Activated CD4-positive, alpha-beta T cell treated with anti-CD3 and anti-CD28 coated beads, Interleukin-2, Interleukin-4, amounts not matched to agents 100 ng/mL and 50 ng/mL, durations not matched to agents 16 hours and 8 hours (primary cell): ENCODE measurements at regions not wholly inside any gene's neighbourhood (a gene's known extent, or its start where the extent isn't known, plus 50 kb on each side); places are given as distances from the start of the nearest gene placed in this dataset.

ENCODE experiments used
- DNase-seq: peaks from one replicate; pipeline ENCODE4 v3.0.0-alpha.2; 2020; ENCODE audit warnings: low spot score

DNA sequence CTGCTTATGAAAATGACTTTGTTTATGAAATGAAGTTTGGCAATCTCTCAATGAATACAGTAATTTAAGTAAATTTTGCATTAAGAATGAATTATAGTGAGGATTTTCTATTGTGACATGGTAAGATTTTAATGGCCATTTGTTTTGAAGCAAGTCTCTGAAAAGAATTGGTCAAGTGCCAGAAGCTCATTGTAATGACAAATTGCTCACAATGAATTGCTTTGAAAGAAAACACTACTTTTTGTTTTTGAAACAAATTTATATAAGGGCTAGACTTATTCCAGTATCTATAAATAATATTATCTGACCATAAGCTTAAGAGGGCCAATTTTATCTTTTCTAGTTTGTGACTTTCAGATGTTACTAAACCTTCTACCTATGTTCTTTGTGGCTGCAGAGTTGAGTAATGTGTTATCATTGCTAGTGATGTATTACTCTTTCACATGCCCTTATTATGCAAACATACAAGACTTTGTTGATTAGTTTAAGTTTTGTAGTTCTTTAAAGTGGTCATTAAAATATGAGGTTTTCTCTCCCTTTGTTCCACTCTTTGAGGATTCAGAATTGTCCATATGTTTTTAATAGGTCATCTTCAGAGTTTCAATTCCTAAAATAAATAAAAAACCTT lies 93.0 kb upstream of the ZNF608 start:
- no peak for DNase-seq

DNA sequence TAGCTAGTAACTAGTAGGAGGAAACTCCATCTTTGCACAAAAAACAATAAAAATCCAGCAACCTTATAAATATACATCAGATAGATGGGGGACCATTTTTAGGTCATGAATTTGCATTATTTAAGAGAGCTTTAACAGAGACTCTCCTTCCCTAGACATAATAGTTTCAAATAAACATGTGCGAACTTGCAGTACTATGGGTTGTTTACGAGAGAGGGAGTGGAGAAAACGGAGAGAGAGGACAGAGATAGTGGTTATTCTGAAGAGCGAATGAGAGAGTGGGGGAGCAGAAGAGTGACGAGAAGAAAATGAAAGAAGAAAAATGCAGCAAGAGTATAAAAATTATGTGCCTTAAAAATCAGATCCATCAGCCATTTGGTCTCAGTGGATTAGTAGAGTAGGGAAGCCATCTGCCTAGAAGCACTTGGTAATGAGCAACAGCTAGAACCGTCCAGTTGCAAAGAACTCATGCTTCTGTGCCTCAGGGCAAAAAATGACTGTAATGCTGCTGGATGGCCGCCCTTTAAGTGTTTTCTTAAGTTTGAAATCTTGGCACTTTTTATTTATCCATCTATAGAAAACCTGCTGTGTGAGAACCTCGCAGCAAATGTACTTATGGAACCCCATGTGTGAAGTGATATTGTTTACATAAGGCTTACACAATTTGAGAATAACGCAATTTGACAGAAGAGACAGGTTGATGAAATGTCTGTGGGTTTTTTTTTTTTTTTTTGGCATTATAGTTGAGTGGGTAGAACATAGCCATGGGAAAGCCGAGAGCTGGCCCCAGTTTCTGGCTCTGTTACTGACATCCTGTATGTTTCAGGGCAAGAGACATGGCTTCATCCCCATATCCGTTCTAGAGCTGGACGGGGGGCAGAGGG lies 95.6 kb upstream of the ZNF608 start:
- DNase-seq = no peak

DNA sequence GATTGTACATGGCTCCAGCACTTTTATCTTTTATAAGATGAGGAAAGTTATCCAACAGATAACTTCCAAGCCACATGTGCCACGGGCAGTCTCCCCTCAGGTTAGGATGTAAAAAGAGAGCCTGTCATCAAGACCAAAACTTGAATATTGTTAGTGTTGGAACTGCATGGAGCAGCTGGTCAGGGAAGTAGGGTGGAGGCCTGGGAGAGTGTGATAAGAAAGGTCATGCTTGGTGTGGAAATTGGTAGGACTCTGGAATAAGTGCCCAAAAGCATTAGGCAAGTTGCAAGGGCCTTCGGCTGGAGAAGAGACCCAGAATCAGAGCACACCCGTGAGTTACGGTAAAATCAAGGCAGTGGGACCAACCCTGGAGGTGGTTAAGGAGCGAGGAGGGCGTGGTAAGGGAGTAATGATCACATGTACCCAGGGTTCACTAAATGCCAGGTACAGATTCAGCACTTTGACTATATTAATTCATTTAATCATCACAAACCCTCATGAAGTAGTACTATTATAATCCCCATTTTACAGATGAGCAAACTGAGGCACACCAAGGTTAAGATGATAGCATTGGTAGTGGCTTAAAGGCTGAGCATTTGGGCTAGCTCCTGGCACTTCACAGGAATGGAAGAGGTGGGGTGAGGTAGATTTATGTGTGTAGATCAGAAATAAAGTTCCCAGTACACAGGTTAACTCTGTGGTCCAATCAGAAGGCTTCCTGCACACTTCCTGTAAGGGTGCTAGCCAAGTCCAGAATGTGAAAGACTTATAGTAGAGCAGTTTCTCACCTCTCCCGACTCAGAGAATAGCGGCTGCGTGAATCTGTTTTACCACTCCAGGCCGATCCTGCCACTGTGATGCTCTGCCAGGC lies 96.5 kb upstream of the ZNF608 start:
- DNase-seq = no peak

DNA sequence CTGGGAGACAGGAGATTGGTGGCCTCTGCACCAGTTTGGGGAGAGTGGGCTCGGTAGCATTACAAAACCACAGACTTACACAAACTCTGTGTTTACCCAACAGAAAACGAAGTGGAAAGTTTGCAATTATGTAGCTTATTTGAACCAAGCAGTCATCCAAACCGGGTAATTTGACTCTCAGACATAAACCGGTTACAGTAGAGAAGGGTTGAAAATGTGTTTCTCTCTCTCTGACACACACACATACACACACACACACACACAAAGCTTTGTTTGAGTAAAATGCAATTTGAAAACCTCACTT lies 97.1 kb upstream of the ZNF608 start:
- no peak for DNase-seq

DNA sequence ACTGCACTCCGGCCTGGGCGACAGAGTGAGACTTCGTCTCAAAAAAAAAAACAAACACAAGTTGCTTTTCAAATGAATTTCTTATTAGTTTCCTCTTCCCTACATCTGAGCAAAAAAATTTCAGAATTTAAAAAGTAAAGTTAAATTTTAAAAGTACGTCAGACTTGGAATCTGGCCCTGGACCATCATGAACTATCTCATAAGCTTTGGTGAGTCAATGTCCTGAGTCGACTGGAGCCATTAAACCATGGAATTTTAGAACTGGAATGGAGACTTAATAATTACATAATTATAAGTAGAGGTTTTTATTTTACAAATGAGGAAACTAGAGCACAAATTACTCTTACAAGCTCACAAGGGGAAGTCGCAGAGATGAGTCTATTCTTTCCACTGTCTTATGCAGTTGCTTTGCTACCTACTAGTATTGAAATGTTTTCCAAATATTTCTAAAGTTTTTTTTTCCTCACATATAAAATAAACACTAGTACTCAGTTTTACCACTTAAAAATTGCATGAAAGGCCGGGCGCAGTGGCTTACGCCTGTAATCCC lies 98.0 kb upstream of the ZNF608 start:
- no peak for DNase-seq

DNA sequence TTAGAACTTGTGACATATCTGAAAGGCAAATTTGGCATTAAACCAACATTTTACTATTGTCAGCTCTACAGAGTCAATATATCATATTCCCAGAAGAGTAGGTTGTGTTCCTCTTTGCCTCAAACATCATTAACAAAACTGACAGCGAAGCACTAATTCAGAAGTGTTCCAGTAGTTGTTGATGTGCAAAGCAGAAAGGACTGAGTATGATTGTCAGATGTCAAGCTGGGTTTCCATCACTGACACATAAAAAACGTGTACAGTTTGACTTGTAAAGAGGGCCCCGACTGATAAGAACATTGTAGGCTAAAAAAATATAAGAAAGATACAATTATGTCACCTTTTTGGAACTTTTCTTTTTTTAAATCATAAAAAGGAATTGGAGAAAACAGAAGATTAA lies 101.5 kb upstream of the ZNF608 start:
- no peak for DNase-seq

DNA sequence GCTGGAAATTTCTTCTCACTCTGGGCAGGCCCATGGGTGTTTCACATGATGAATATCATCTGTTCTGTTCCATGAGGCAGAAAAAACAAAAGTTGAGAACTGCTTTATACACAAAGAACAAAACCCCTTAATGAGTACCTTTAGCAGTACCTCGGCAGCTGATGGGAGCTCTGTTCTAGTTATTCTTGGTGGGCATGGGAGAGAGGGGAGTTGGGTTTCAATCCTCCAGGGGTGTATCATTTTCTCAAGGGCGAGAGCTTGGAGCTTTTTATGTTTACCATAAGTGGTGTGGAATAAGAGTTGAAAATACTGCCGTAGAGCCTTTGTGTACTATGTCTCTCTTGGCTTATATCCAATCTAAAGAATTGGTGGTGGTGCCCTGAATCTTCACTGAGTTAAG lies 103.3 kb upstream of the ZNF608 start:
- DNase-seq = no peak

DNA sequence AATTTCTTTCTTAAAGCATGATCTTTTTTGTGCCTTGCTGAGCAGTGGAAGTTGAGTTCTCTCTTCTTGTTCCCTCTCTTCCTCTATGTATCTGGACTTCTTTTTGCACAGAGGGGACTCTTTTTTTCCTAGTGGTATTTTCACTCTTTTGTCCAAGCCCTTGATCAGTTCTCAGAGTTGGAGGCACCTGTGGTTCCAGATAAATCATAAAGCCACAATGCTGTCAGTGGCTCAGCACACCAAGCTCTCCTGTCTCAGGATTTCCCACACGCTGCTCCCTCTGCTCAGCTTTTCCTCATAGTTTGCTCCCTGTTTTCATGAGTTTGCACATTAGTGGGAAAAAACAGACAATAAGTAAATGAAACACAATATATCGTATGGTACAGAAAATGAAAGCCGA lies 110.3 kb upstream of the ZNF608 start:
- no peak for DNase-seq

DNA sequence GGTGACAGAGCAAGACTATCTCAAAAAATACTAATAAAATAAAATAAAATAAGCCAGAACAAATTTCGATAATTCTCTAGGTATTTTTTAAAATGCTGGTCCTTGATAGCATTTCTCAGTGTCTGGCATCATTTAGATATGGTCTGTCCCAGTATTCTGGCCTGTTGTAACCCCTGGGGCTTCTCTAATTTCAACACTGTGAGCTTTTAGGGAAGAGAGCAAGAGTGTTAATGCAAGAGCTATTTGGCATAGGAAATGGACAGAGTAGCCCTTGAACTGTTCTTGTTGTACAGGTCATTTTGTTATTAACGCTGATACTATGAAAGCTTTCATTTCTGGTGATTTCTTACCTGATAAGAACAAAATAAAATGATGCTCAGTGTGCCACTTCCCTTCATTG lies 112.2 kb upstream of the ZNF608 start:
- DNase-seq = no peak

DNA sequence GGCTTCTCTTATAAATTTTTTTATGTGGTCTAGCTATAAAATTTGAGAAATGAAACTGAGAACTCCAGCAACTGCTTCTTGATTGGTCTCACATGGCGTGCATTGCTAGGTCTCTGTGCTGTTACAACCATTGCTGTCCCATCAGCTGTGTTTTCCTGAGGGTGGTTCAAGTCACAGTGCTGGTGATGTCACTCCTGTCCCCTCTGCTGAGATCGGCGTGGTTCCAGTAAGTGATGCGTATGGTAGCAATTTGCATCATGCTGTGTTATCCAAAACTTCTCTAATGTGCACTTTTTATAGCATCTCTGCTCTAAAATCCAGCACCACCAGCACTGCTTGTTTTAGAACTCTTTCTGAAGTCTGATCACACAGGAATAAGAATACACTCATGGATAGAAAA lies 112.6 kb upstream of the ZNF608 start:
- no peak for DNase-seq

DNA sequence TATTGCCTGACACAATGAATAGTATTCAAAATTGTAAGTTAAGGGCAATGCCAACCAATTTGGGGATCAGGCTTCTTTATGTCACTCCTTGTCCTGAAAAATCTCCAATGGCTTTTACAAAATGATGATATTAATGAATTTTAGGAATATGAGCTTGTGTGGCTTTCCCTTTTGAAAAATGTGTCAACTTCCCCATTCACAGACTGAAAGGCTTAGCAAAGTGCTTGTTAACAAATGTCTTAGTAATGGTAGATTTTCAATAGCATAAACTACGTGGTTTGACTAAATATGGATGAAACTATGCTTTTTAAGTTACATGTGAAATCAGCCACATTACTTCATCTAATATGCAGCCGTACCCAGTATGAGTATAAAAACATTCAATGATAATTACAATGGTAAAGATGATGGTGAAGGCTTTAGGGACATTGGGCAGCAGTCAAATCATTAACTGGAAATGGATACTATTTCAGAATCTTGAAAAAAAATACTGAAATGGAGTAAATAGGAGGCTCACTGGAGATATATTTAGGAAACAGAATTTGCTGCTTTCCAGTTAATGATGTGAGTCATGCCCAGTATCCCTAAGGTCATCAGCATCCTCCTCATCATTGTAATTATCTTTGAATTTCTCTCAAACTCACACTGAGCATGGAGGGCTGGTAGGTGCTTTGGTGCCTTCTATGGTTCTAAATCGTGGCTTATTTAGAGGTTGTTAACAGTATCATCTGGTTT lies 113.3 kb upstream of the ZNF608 start:
- no peak for DNase-seq

DNA sequence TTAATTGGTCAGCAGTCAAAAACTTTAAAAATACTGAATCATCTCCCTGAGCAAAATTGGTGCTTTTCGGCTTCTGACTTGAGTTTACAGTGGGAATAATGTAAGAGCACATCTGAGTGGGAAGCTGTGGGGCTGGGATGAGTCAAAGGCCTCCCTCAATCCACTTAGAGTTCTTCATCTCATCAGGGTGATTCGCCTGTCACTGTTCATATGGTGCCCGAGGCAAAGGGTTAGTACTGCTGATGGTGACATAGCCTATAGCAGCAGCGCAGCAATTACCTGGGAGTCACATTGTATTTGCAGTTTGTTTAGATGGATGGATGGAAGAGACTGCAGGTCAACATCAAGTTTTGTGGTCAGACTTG lies 113.8 kb upstream of the ZNF608 start:
- no peak for DNase-seq

DNA sequence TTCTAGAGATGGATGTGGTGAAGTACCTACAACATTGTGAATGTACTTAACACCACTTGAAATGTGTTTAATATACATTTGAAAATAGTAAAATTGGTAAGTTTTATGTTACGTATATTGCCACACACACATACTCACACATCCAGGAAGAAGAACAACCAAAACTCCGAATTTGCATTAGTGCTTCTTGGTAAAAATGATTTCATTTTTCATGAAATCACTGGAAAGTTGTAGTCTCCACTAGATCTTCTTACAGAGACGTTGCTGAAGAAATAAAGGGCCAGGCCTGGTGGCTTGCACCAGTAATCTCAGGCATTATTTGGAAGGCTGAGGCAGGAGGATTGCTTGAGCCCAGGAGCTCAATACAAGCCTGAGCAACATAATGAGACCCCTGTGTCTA lies 118.6 kb upstream of the ZNF608 start:
- DNase-seq = no peak

DNA sequence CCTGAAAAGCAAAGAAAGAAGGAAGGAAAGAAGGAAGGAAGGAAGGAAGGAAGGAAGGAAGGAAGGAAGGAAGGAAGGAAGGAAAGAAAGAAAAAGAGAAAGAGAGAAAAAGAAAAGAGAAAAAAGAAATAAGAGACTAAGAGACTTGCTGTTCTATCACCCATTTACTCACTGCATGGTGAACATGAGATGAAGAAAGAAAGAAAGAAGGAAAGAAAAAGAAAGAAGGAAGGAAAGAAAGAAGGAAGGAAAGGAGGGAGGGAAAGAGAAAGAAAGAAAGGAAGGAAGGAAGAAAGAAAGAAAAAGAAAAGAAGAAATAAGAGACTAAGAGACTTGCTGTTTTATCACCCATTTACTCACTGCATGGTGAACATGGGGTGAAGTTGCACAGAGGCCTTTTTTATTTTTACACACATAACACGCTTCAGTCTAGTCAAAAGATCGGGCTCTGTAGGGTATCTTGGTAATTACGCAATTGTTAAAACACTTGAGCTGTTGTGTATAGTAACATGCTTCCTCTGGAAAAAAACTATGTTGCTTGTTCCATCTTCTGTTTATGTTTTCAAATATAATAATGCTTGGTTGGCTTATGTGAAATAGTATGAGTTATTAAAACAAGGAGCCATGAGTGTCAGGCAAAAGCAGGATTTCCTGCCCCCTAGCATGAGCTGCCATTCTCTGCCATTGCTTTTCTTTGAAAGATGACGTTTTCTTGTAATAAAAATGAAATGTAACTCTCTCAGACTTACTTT lies 119.3 kb upstream of the ZNF608 start:
- DNase-seq = no peak

DNA sequence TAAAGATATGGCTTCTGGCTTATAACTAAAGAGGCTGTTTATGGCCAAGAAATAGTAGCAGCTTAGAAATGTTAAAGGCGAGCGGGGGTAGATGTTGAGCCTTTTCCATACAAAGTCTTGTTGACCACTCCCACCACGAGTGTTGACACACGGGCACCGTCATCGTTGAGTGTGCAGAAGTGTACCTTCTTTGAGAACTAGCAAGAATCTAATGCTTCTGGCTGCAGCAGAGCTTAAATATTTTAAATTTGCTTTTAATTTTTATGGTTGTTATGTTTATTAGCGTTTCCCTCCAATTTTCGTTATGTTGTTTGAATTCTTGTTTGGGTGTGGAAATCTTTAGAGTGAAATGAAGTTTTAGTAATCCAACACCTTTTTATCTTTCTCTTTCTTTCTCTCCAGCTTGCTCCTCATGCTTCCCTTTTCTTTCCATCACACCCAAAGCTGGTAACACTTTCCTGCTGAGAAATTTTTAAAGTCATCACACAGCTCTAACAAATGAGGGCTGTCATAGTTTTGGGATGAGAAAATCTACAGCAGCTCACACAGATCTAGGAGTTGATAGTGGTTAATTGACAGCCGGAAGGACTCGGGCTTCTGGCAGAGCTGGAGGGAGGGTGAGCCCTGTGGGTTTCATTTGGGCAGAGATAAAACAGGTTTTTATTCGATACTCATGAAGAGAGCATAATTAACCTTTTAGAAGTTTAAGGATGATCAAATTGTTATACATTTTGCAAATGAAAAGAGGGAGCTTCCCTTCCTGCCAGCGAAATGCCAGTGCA lies 120.1 kb upstream of the ZNF608 start:
- peak; percentile 8 for DNase-seq

DNA sequence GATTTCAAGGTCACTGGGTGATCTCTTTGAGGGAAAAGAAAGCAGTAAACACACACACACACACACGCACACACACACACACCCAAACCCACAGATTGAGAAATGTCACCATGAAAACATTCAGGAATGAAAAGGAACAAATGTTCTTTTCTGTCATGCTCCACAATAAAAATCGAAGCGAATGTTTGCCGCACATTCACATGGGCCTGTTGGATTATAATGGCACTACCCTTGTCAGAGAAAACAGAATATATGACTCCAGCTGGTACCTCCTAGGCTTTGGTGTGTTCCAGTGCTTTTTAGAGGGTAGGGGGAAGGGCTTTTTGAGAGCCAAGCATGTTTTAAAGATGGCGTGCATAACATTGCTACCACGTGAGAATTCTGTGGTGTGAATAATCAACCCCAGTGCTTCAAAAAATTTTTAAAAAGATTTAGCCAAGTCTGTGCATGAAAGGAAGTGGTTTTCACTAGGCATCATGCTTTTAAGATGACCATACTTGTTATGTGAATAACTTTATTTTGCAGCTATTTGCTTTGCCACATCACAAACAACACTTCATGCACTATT lies 120.8 kb upstream of the ZNF608 start:
- no peak for DNase-seq

DNA sequence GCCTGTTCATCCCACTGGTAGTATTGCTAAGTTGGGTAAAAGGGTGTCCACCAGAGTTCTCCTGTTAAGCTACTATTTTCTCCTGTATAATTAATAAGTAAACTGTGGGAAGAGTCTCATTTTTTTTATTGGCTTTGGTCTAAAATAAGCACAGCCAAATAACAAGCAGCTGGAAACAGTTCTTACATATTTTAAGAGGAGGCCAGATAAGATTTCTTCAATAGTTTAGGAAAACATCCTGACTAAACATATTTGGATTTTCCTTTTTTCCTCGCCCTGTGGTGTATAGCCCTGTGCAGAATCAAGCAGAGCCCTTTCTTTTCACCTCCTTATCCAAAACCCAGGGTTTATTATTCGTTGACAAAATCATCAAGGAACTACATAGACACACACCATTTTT lies 122.2 kb upstream of the ZNF608 start:
- no peak for DNase-seq

DNA sequence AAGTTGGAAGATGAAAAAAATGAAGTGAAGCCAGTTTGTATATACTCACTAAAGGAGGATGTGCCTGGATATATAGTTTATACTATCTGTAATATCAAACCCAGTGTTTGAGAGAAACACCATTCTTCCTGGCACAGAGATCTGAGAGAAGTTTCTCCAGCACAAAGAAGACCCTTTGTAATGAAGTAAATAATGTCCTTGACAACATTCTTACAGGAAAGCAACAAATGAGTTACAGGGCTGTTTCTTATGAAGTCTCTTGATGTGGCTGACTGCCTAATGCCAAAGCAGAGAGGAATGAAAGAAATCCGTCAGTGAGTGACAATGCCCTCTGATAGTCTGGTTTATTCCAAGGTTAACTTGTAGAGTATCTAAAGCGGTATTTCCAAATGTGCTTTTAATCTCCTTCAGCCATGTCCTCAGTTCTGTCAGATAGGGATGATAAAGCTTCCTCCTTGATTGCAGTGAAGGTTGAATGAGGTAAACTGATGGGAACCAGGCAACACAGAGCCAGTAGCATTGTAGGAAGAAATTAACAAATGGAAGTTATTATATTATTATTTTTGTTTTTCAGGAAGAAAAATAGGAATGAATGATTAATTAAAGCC lies 123.1 kb upstream of the ZNF608 start:
- DNase-seq = no peak

DNA sequence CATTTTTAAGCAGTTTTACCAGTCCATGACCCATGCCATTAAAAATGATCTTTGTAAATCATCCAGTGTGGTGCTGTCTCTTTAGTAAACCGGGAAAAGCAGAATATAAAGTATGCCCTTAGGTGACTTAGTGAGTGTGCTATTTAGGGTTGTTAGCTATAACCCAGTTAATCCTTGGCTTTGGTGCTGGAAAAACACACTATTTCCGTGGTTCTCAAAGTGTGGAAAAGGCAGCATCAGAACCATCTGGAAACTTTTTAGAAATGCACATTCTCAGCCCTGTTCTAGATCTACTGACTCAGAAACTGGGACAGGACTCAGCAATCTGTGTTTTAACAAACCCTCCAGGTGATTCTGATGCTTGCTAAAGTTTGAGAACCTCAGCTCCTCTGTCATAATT lies 123.6 kb upstream of the ZNF608 start:
- DNase-seq = no peak

DNA sequence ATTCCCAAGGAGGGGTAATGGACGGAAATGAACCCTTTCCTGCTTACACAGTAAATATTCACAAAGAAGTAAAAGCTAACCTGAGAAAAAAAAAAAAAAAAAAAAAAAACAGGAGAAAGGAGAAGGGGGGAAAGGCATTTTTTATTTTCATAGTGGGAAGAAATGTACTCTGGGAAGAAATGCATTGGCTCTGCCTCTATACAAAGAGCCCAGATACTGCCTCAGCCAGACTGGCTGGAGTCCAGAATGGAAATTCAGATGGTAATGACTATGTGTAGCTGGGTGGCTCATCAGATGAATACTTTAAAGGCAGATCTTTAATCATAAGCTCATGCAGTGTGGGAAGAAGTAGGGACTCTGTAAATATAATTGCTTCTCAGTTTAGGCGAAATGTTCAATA lies 124.9 kb upstream of the ZNF608 start:
- no peak for DNase-seq
